Suprapubic skin (tissue), 4 donors: ENCODE measurements at regions not wholly inside any gene's neighbourhood (a gene's known extent, or its start where the extent isn't known, plus 50 kb on each side); places are given as distances from the start of the nearest gene placed in this dataset.
A peak's percentile ranks its signal among the peaks of the same experiment; 100 is the strongest.

Experiments
- DNase-seq, 2 donors: peaks; one replicate each; pipeline ENCODE4 v3.0.0-alpha.2; 2019; ENCODE audit warnings: low spot score in 2 of 2
- H3K27ac ChIP-seq: fragments of 200-600 bp; sonication (generic); one replicate; pipeline ENCODE4 v1.5.1; 2019
- H3K27me3 ChIP-seq: fragments of 200-600 bp; sonication (generic); one replicate; pipeline ENCODE4 v1.5.1; 2019
- H3K36me3 ChIP-seq: fragments of 200-600 bp; sonication (generic); one replicate; pipeline ENCODE4 v1.5.1; 2019
- H3K4me1 ChIP-seq: fragments of 200-600 bp; sonication (generic); one replicate; pipeline ENCODE4 v1.5.1; 2019
- H3K4me3 ChIP-seq: fragments of 200-600 bp; sonication (generic); one replicate; pipeline ENCODE4 v1.5.1; 2019; ENCODE audit warnings: mild to moderate bottlenecking
- H3K9me3 ChIP-seq: fragments of 200-600 bp; sonication (generic); one replicate; pipeline ENCODE4 v1.5.1; 2019
- EP300 ChIP-seq: sonication (generic); formaldehyde crosslinking; IDR thresholded peaks from one replicate; pipeline ENCODE4 v1.6.1; 2017; ENCODE audit warnings: antibody characterized with exemption
- POLR2A ChIP-seq, 2 donors: fragments of 450-650 bp; IDR thresholded peaks; one replicate each; pipeline ENCODE4 v1.6.1; 2017; ENCODE audit warnings: antibody characterized with exemption in 2 of 2, mild to moderate bottlenecking in 2 of 2, moderate library complexity in 2 of 2
- POLR2AphosphoS5 ChIP-seq, 3 donors: sonication (generic); formaldehyde crosslinking; IDR thresholded peaks; one replicate each; pipeline ENCODE4 v1.6.1; 2017; ENCODE audit warnings: antibody characterized with exemption in 3 of 3
- WGBS: methylation state at CpG from one replicate; pipeline ENCODE4 v1.1.5; 2018; 5-methylcytosine and 5-hydroxymethylcytosine counted together
- TF ChIP-seq, protein P1 (sequence below), 2 donors: fragments of 200-600 bp in 1 of 2; fragments of 450-650 bp in 1 of 2; sonication (generic) in 1 of 2; IDR thresholded peaks; one replicate each; pipeline ENCODE4 v1.5.1; 2016 to 2019; ENCODE audit warnings: antibody characterized with exemption in 2 of 2, mild to moderate bottlenecking in 1 of 2, moderate library complexity in 1 of 2

DNA sequence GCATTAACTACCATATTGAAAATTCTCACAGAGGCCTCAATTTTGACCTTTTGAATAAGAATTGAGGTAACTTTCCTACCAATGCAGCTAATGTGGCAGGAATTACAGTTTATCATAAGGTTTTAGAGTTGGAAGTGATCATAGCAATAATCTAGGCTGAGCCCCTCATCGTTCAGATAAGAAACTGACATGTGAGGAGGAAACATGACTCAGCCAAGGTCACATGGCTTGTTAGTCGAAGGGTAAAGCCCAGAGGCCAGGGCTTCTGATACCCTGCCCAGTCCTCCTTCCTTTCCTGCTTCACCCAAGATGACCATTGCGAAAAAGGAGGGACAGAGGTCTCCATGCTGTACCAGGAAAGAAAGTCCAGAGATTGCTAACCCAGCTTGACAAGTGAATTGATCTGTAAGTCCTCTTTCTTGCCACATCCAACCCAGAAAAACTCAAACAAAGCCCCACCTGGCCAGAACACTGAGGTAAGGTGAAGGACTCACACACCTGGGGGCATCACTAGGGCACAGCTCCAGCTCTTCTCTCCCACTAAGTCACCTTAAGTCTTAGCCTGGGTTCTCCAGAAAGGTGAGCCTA is 174.8 kb downstream of the EN1 start:
- Histone ChIP-seq H3K9me3 (no peaks in the 10 kb centered on the region), H3K27me3 (no peaks in the 10 kb centered on the region), H3K27ac (no peak overlapping the region), H3K36me3 (no peaks in the 10 kb centered on the region), H3K4me1 (peaks cover 29% of the 10 kb centered on the region), H3K4me3 (no peak overlapping the region)
- no peak for DNase-seq
- TF ChIP-seq, protein P1, sequence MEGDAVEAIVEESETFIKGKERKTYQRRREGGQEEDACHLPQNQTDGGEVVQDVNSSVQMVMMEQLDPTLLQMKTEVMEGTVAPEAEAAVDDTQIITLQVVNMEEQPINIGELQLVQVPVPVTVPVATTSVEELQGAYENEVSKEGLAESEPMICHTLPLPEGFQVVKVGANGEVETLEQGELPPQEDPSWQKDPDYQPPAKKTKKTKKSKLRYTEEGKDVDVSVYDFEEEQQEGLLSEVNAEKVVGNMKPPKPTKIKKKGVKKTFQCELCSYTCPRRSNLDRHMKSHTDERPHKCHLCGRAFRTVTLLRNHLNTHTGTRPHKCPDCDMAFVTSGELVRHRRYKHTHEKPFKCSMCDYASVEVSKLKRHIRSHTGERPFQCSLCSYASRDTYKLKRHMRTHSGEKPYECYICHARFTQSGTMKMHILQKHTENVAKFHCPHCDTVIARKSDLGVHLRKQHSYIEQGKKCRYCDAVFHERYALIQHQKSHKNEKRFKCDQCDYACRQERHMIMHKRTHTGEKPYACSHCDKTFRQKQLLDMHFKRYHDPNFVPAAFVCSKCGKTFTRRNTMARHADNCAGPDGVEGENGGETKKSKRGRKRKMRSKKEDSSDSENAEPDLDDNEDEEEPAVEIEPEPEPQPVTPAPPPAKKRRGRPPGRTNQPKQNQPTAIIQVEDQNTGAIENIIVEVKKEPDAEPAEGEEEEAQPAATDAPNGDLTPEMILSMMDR (IDR thresholded peaks at IDR 0.05), result no peak
- TF ChIP-seq POLR2AphosphoS5 (IDR thresholded peaks at IDR 0.05), result no peak
- TF ChIP-seq EP300, result no peak
- no peak for TF ChIP-seq POLR2A (IDR thresholded peaks at IDR 0.05)
- 71% methylated on average over 3 of the region's 3 CpGs for WGBS

DNA sequence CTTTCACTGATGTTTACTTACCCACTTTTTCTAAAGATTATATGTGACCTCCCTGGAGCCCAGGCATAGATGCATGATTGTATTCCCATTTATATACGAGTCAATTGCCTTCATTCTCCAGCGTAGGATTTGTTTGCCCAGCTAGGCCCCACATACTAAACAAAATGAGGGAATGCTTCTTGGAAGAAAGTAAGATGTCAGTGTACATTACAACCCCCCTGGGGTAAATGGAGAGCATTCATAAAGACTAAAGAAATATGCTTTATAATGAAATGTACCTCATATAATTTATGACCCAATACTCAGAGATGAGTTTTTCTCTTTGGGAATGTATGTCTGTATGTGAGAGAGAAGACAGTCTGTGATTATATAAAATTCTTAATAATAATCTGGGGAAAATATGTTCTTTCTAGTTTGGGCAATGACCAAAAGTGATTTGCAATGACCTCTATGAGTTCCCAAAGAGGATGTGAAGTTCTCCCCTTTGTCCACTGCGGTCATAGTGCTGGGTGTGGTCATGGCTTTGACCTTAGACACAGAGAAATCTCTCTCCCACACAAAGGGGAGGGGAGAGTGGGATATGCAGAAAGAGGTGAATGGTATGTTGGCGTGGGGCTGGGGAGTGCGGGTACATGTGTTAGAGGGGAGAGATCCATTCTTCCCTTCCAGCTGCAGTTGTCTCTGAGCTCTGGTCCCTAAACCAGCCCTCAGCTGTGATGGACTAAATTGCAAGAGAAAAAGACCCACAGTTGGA is 175.6 kb downstream of the EN1 start:
- DNase-seq, result no peak
- Histone ChIP-seq H3K4me1 (peaks cover 29% of the 10 kb centered on the region), H3K9me3 (no peaks in the 10 kb centered on the region), H3K36me3 (no peaks in the 10 kb centered on the region), H3K27me3 (no peaks in the 10 kb centered on the region), H3K27ac (no peak overlapping the region), H3K4me3 (no peak overlapping the region)
- no peak for TF ChIP-seq EP300
- 86% methylated on average over 5 of the region's 5 CpGs for WGBS

DNA sequence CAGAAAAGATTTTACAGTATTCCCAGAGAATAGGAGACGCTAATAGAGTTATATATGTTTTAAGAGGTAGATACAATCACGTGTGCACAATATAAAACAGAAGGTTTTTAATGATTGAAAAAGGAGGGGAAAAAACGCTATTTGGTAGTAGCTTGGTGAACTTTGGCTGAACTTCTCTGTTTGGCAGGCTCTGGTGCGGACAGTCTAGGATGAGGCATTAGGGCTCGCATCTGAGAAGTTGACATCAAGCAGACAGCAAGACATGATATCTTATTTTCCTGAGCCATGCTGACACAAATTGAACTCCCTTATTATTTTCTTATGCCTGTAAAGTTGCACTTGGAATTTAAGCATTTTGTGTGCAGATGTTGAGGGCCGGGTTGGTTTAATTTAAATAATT is 176.6 kb downstream of the EN1 start:
- no peak for TF ChIP-seq POLR2AphosphoS5 (IDR thresholded peaks at IDR 0.05)
- TF ChIP-seq EP300, result no peak
- TF ChIP-seq POLR2A (IDR thresholded peaks at IDR 0.05), result no peak
- TF ChIP-seq, protein P1 (IDR thresholded peaks at IDR 0.05), result no peak
- Histone ChIP-seq H3K27ac (no peak overlapping the region), H3K9me3 (no peaks in the 10 kb centered on the region), H3K36me3 (no peaks in the 10 kb centered on the region), H3K27me3 (no peaks in the 10 kb centered on the region), H3K4me3 (no peak overlapping the region), H3K4me1 (peaks cover 28% of the 10 kb centered on the region)
- WGBS, result 57% methylated on average over 6 of the region's 6 CpGs
- no peak for DNase-seq

DNA sequence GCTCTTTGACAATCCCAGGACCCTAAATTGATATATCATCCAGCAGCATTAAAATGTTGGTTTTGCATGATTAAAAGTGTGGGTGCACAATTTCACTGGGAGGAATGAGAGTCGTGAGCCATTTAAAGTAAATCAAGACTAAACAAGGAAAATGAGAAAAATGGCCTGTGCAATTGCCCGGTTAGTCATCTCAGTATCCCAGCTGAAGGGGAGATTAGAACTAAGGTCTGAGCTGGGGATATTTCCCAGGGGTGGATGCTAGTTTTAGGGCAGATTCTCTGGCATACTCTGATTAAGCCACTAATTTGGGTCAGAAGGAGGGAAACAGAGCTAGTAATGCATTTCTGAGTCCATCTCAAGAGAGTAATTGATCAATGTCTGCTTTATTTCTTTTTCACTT is 177.2 kb downstream of the EN1 start:
- TF ChIP-seq, protein P1 (IDR thresholded peaks at IDR 0.05), result no peak
- TF ChIP-seq EP300 (no peak), POLR2A (IDR thresholded peaks at IDR 0.05) (no peak), POLR2AphosphoS5 (IDR thresholded peaks at IDR 0.05) (no peak)
- 67% methylated on average over 2 of the region's 2 CpGs for WGBS
- no peak for DNase-seq
- no peaks in the 10 kb centered on the region for H3K9me3 ChIP-seq
- no peaks in the 10 kb centered on the region for H3K36me3 ChIP-seq
- H3K4me3 ChIP-seq, result no peak overlapping the region
- no peaks in the 10 kb centered on the region for H3K27me3 ChIP-seq
- peak overlapping the region; percentile 21 for H3K27ac ChIP-seq
- H3K4me1 ChIP-seq, result peaks cover 27% of the 10 kb centered on the region

DNA sequence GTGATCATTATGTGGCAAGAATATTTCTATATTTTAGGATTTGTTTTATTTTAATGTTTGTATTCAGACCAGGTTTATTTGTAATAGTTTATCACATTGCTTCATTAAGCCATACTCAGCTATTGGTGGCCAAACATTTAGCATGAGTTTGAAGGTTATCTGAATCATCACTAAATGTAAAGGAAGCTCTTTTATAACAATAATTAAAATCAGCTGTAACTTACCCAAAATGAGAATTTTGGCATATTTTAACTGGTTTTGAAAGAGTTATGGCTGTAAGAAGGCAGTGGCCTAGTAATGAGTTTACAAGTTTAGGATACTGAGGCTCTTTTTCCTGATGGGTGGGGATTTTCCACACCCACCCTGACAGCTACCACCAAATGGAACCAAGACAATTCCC is 177.8 kb downstream of the EN1 start:
- no peaks in the 10 kb centered on the region for H3K9me3 ChIP-seq
- no peak overlapping the region for H3K4me3 ChIP-seq
- no peak overlapping the region for H3K27ac ChIP-seq
- TF ChIP-seq POLR2A (IDR thresholded peaks at IDR 0.05) (no peak), EP300 (no peak), POLR2AphosphoS5 (IDR thresholded peaks at IDR 0.05) (no peak)
- TF ChIP-seq, protein P1 (IDR thresholded peaks at IDR 0.05), result no peak
- H3K27me3 ChIP-seq, result no peaks in the 10 kb centered on the region
- H3K36me3 ChIP-seq, result no peaks in the 10 kb centered on the region
- DNase-seq, result no peak
- peaks cover 27% of the 10 kb centered on the region for H3K4me1 ChIP-seq
